Islet of Langerhans (tissue), 1 donor: ENCODE measurements at regions not wholly inside any gene's neighbourhood (a gene's known extent, or its start where the extent isn't known, plus 50 kb on each side); places are given as distances from the start of the nearest gene placed in this dataset.
"Not testable (repeated sequence)": the region's sequence is repeated elsewhere in the genome, so short reads cannot be mapped to it uniquely, and the experiment has no call there.

Source experiments
- FAIRE-seq: peaks from one replicate; lab custom pipeline; 2011; peaks lifted over from hg19 to GRCh38; lab: Jason Lieb, UNC

DNA sequence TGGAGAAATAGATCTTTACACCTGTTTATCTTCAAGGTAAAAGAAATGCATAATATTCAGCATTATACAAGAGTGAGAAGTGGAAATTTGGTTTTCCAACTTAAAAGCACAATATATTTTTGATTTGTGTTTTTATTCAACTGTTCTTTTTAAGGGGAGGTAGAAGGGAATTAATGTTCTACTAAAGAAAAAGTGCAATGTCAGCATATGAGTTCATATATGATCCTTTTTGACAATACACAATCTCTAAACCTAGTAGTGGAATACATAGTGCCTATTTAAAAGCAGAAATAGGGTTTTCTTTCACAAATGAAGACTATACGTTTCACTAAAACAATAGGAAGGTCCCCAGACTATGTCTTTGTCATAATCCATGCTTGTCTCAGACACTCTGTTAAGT lies 63.2 kb upstream of the ATP5MC3 start:
- FAIRE-seq = no peak

DNA sequence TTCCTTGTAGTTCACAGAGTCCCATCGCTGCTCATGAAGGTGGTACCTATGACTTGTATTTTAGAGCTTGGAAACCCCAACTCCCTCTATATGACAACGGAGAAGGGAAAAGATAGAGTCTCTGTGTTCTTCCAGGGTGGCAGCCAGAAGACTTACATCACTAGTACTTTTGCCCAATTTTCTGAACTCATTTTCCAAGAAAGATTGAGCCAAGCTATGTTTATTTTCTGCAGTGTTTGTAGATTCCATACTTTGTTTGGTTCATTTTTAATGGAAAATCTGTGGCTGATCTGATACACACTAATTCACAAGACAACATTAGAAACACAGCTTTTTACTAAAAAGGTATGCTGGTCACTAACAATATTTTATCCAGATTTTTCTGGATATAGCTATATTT lies 60.2 kb upstream of the ATP5MC3 start:
- no peak for FAIRE-seq

DNA sequence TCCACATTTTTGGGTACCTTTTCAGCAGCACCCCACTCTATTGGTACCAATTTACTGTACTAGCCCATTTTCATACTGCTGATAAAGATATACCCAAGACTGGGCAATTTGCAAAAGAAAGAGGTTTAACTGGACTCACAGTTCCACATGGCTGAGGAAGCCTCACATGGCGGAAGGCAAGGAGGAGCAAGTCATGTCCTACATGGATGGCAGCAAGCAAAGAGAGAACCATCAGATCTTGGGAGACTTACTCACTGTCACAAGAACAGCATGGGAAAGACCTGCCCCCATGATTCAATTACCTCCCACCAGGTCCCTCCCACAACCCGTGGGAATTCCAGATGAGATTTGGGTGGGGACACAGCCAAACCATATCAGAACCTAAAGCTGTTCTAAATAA lies 58.5 kb upstream of the ATP5MC3 start:
- FAIRE-seq = not testable (repeated sequence)

DNA sequence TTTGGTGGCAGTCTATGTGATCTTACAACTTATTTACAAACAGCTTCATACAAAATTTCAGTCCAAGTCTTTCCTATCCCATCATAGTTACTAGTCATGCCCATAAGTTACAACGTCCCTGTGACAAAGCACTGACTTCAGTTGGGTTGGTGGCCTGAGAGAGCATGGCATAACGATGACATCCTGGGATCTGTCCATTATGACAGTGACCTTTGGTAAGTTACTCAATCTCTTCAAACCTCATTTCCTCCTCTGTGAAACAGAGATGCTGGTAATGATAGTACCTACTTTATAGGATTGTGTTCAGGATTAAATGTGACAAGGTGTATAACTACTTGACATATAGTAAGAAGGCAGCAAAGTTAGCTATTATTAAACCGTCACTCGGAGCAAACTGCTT lies 55.4 kb upstream of the ATP5MC3 start:
- no peak for FAIRE-seq

- FAIRE-seq = no peak
These were observed 53.1 kb upstream of the ATP5MC3 start for GRCh38 chr2:175234650-175235049.

DNA sequence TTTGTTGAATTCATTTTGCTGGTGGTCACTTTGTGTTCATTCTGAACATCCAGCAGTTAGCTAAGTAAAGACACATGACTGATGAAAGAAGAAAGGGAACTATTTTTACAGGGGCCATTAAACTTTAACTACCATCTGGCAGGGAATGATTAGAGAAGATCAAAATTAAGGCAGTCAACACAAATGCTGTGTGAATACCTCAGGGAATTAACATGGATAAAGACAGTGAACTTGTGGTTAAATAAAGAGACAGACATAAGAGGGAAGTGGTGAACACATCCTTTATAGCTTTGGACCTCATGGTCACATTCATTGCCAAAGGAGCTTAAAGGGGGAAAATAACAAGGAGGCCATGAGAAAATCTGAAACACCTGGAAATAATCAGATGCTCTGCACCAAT lies 52.6 kb upstream of the ATP5MC3 start:
- FAIRE-seq = no peak

GRCh38 chr2:175233135-175233719 lies 51.7 kb upstream of the ATP5MC3 start:
- peak; percentile 38 for FAIRE-seq
